IPS DF 6.9 (cell line): ENCODE measurements at regions not wholly inside any gene's neighbourhood (a gene's known extent, or its start where the extent isn't known, plus 50 kb on each side); places are given as distances from the start of the nearest gene placed in this dataset.

Experiments used
- DNase-seq: peaks from one replicate; pipeline ENCODE4 v3.0.0-alpha.2; 2013; ENCODE audit warnings: low read depth, low spot score
- H3K27ac ChIP-seq: one replicate; pipeline ENCODE4 v1.5.1; 2013; ENCODE audit warnings: low read length, control low read depth
- H3K27me3 ChIP-seq: 2 replicates; pipeline ENCODE4 v1.6.1; 2013; ENCODE audit warnings: mild to moderate bottlenecking, low read length; ENCODE audit not compliant: control insufficient read depth, insufficient read depth
- H3K36me3 ChIP-seq: 2 replicates; pipeline ENCODE4 v1.6.1; 2013; ENCODE audit warnings: low read length; ENCODE audit not compliant: control insufficient read depth, insufficient read depth
- H3K4me1 ChIP-seq: 2 replicates; pipeline ENCODE4 v1.6.1; 2013; ENCODE audit warnings: low read length; ENCODE audit not compliant: control insufficient read depth, insufficient read depth
- H3K4me3 ChIP-seq: 2 replicates; pipeline ENCODE4 v1.5.1; 2013; ENCODE audit warnings: mild to moderate bottlenecking, low read length
- H3K9me3 ChIP-seq: 2 replicates; pipeline ENCODE4 v1.6.1; 2013; ENCODE audit warnings: low read length, inconsistent platforms; ENCODE audit not compliant: control insufficient read depth, insufficient read depth
- WGBS: extraction: QIAGEN DNeasy Blood & Tissue Kit; methylation state at CpG from one replicate; pipeline ENCODE4 v1.1.7; 2013; ENCODE audit warnings: mixed read lengths, missing lambda C conversion rate; ENCODE audit not compliant: insufficient read length, insufficient coverage; 5-methylcytosine and 5-hydroxymethylcytosine counted together

GRCh38 chr12:92493816-92494215 lies 209.0 kb upstream of the PLEKHG7 start:
- Histone ChIP-seq H3K4me3 (no peak overlapping the region), H3K27ac (no peak overlapping the region), H3K4me1 (no peaks in the 10 kb centered on the region)

GRCh38 chr12:92492995-92493394 lies 209.8 kb upstream of the PLEKHG7 start:
- no peak overlapping the region for H3K27ac ChIP-seq
- DNase-seq, result no peak
- H3K36me3 ChIP-seq, result no peaks in the 10 kb centered on the region
- no peak overlapping the region for H3K4me3 ChIP-seq
- WGBS, result no CpG with 5 or more reads among the region's 2 CpGs
- H3K27me3 ChIP-seq, result no peaks in the 10 kb centered on the region
- H3K9me3 ChIP-seq, result no peaks in the 10 kb centered on the region
- H3K4me1 ChIP-seq, result no peaks in the 10 kb centered on the region

More at GRCh38 chr12:92493816-92494215, 209.0 kb upstream of the PLEKHG7 start:
- H3K36me3 ChIP-seq, result no peaks in the 10 kb centered on the region
- no peak for DNase-seq
- H3K27me3 ChIP-seq, result no peaks in the 10 kb centered on the region
- no peaks in the 10 kb centered on the region for H3K9me3 ChIP-seq

- Histone ChIP-seq H3K9me3 (no peaks in the 10 kb centered on the region), H3K36me3 (no peaks in the 10 kb centered on the region), H3K4me3 (no peak overlapping the region), H3K27me3 (no peaks in the 10 kb centered on the region), H3K4me1 (no peaks in the 10 kb centered on the region), H3K27ac (no peak overlapping the region)
- no peak for DNase-seq
These were observed 210.5 kb upstream of the PLEKHG7 start for GRCh38 chr12:92492291-92492690.

GRCh38 chr12:92489781-92490180 lies 213.0 kb upstream of the PLEKHG7 start:
- no peak overlapping the region for H3K4me3 ChIP-seq
- H3K9me3 ChIP-seq, result no peaks in the 10 kb centered on the region
- no CpG with 5 or more reads among the region's 4 CpGs for WGBS
- no peaks in the 10 kb centered on the region for H3K4me1 ChIP-seq
- no peaks in the 10 kb centered on the region for H3K27me3 ChIP-seq
- no peak overlapping the region for H3K27ac ChIP-seq
- no peak for DNase-seq
- H3K36me3 ChIP-seq, result no peaks in the 10 kb centered on the region

GRCh38 chr12:92488735-92489134 lies 214.1 kb upstream of the PLEKHG7 start:
- H3K4me3 ChIP-seq, result no peak overlapping the region
- H3K4me1 ChIP-seq, result no peaks in the 10 kb centered on the region
- DNase-seq, result no peak
- H3K27me3 ChIP-seq, result no peaks in the 10 kb centered on the region
- no peak overlapping the region for H3K27ac ChIP-seq
- H3K9me3 ChIP-seq, result no peaks in the 10 kb centered on the region
- WGBS, result no CpG with 5 or more reads among the region's 4 CpGs
- no peaks in the 10 kb centered on the region for H3K36me3 ChIP-seq

- no peak overlapping the region for H3K4me3 ChIP-seq
- no peaks in the 10 kb centered on the region for H3K36me3 ChIP-seq
- H3K4me1 ChIP-seq, result no peaks in the 10 kb centered on the region
- no peaks in the 10 kb centered on the region for H3K27me3 ChIP-seq
- no peaks in the 10 kb centered on the region for H3K9me3 ChIP-seq
- H3K27ac ChIP-seq, result no peak overlapping the region
- no peak for DNase-seq
These were observed 215.7 kb upstream of the PLEKHG7 start for GRCh38 chr12:92487138-92487485.

- Histone ChIP-seq H3K27ac (no peak overlapping the region), H3K9me3 (no peaks in the 10 kb centered on the region), H3K4me1 (no peaks in the 10 kb centered on the region), H3K36me3 (no peaks in the 10 kb centered on the region), H3K4me3 (no peak overlapping the region), H3K27me3 (no peaks in the 10 kb centered on the region)
- DNase-seq, result no peak
- WGBS, result no CpG with 5 or more reads among the region's 3 CpGs
These were observed 216.2 kb upstream of the PLEKHG7 start for GRCh38 chr12:92486443-92487137.

- Histone ChIP-seq H3K9me3 (no peaks in the 10 kb centered on the region), H3K4me3 (no peak overlapping the region)
These were observed 217.1 kb upstream of the PLEKHG7 start for GRCh38 chr12:92485351-92486348.

GRCh38 chr12:92482599-92482998 lies 220.2 kb upstream of the PLEKHG7 start:
- WGBS, result no CpG with 5 or more reads among the region's 2 CpGs

More at GRCh38 chr12:92485351-92486348, 217.1 kb upstream of the PLEKHG7 start:
- no peaks in the 10 kb centered on the region for H3K27me3 ChIP-seq
- WGBS, result no CpG with 5 or more reads among the region's 6 CpGs
- H3K4me1 ChIP-seq, result no peaks in the 10 kb centered on the region
- no peak for DNase-seq
- no peak overlapping the region for H3K27ac ChIP-seq
- H3K36me3 ChIP-seq, result no peaks in the 10 kb centered on the region

GRCh38 chr12:92481066-92481465 lies 221.7 kb upstream of the PLEKHG7 start:
- no CpG with 5 or more reads among the region's 2 CpGs for WGBS
- Histone ChIP-seq H3K27ac (no peak overlapping the region), H3K4me1 (no peaks in the 10 kb centered on the region), H3K36me3 (no peaks in the 10 kb centered on the region), H3K4me3 (no peak overlapping the region), H3K27me3 (no peaks in the 10 kb centered on the region), H3K9me3 (no peaks in the 10 kb centered on the region)
- no peak for DNase-seq

More at GRCh38 chr12:92482599-92482998, 220.2 kb upstream of the PLEKHG7 start:
- Histone ChIP-seq H3K4me3 (no peak overlapping the region), H3K27me3 (no peaks in the 10 kb centered on the region), H3K9me3 (no peaks in the 10 kb centered on the region), H3K4me1 (no peaks in the 10 kb centered on the region), H3K27ac (no peak overlapping the region), H3K36me3 (no peaks in the 10 kb centered on the region)
- DNase-seq, result no peak
